ENCODE measurements at regions not wholly inside any gene's neighbourhood (a gene's known extent, or its start where the extent isn't known, plus 50 kb on each side); places are given as distances from the start of the nearest gene placed in this dataset.
A peak's percentile ranks its signal among the peaks of the same experiment; 100 is the strongest.

DNA sequence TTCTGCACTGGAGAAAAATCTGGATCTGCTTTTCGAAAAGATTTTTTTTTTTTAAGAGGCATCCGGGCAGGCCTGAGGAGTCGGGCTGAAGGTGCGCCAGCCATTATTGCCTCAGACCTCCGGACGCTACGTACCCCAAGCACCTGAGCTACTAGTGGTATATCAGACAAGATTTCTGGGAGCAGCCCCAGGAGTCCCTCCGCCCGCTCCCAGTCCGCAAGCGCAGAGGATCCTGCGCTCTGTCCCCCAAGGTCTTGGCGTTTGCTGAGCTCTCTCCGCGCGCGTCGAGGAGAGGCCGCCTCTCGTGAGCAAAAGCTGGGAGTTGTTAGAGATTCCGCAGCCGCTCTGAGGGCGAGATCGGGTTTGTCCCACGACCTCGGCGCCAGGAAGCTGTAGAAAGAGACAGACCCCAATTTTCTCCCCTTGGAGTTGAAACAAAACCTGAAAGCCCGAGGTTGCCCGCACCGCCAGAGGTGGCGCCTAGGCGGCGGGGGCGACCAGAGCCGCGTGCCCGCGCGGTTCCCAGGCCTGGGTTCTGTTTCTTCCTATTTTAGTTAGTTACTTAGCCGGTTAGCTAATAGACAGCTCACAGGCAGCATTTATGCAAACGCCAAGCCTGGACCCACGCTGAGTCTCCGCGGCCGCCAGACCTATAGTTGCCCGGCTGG lies 72.5 kb upstream of the POLG start:
- peaks cover 56% of the 10 kb centered on the region for H3K4me1 Mint-ChIP-seq (ENCODE audit: low read depth)
- no peaks in the 10 kb centered on the region for H3K36me3 Mint-ChIP-seq (ENCODE audit: low read depth)
- H3K27ac Mint-ChIP-seq: no peak overlapping the region
- no peaks in the 10 kb centered on the region for H3K9me3 Mint-ChIP-seq
- no peak overlapping the region for H3K4me3 Mint-ChIP-seq
- peaks cover 91% of the 10 kb centered on the region for H3K27me3 Mint-ChIP-seq (ENCODE audit: low read depth)
- DNase-seq: no peak
- CTCF ChIA-PET: interaction anchor here (1.3 to 1.5 kb wide), 3 partner anchors 10 to 43 kb away, joined by 3 to 9 read pairs (median 4); no protein-coding TSS in a partner anchor
- intact Hi-C loops (cut with micrococcal nuclease): no loop called here

DNA sequence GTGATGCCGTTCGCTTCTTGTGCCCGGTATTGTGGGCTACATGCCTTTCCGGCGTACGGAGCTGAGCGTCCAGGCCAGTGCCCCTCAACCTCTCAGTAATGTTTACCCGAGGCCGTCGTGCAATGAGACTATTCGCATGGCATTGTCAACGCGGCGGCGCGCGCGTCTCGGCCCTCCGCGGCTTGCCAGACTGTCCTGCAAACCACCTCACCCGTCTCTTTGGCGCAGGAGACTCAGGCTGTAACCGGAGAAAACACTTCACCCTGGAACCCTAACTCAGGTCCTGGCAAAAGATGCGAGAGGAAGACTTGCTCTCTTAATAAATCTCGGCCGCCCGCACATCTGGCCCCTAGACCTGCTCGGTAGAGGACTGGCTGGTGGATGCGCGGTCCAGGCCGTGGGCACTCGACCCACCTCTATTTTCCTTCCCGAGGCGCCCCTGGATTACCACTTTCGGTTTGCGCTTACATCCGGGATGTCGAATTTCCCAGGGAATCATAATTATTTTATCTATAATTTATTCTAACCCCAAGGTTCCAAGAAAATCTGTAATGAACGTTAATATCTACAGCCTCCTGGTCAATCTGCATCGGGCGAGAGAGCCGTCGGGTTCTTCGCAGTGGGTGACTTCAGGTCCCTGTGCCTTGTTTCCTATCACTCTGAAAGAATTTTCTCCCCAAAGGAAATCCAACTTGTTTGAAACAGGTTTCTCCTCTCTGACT lies 71.8 kb upstream of the POLG start:
- no peak overlapping the region for H3K4me3 Mint-ChIP-seq

DNA sequence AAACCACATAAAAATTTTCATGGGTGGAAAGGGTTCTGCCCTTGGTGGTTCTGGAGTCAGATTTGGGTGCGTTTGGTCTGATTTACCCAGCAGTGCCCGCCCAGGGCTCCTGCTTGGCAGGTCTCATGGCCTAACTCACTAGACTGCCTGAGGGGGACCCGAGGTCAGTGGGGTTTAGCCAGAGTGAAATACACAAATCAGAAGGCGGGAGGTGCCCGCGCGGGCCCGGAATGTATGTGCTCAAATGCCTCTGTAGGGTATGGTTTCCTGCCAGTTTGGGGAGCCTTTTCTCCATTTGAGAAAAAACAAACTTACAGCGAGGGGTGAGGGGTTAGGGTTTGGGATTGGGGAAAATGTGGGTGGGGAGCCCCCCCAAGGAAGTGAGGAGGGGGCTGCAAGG lies 70.9 kb upstream of the POLG start:
- CTCF ChIA-PET: no interaction called here
- Mint-ChIP-seq H3K27ac (no peak overlapping the region), H3K27me3 (ENCODE audit: low read depth) (peaks cover 91% of the 10 kb centered on the region), H3K9me3 (no peaks in the 10 kb centered on the region), H3K36me3 (ENCODE audit: low read depth) (no peaks in the 10 kb centered on the region), H3K4me3 (no peak overlapping the region), H3K4me1 (ENCODE audit: low read depth) (peaks cover 50% of the 10 kb centered on the region)
- no peak for DNase-seq
- intact Hi-C loops (cut with micrococcal nuclease): no loop called here

More for the DNA sequence above, 71.8 kb upstream of the POLG start:
- peaks cover 91% of the 10 kb centered on the region for H3K27me3 Mint-ChIP-seq (ENCODE audit: low read depth)
- CTCF ChIA-PET: interaction anchor here (1.3 to 1.5 kb wide), 2 partner anchors 10 to 42 kb away, joined by 4 to 9 read pairs; no protein-coding TSS in a partner anchor
- peaks cover 57% of the 10 kb centered on the region for H3K4me1 Mint-ChIP-seq (ENCODE audit: low read depth)
- DNase-seq: no peak
- no peak overlapping the region for H3K27ac Mint-ChIP-seq
- no peaks in the 10 kb centered on the region for H3K36me3 Mint-ChIP-seq (ENCODE audit: low read depth)
- intact Hi-C loops (cut with micrococcal nuclease): no loop called here
- H3K9me3 Mint-ChIP-seq: no peaks in the 10 kb centered on the region

DNA sequence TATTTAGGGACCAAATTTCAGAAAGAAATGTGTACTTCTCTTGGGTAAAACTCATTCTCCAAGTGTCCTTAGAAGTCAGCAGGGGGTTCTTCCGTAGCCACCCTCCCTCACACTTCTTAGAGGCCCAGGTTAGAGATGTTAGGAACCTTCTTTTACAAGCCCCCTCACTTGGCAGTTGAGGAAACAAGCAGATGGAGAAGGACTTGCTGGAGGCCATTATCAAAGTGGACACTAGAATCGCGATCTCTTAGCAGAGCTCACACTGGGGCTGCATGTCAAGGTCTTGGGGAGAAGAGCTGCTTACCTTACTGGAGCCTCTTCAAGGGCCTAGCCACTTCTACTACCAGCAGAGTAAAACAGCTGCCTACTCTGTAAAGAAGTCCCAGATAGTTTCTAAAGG lies 69.4 kb upstream of the POLG start:
- no peaks in the 10 kb centered on the region for H3K36me3 Mint-ChIP-seq (ENCODE audit: low read depth)
- CTCF ChIA-PET: interaction anchor here (1.2 to 2.2 kb wide), 3 partner anchors 11 to 45 kb away, joined by 4 to 10 read pairs (median 6); no protein-coding TSS in a partner anchor

DNA sequence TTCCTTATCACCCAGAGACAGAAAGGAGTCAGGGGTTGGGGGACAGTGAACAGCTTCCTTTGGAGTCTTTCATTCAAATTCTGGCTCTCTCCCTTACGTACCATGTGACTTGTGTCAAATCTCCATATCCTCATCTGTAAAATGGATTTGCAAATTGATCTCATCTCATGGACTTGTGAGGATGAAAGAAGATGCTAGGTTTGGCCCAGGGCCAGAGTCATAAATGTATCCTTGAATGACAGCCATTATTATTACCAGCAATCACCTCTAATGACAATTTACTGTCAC lies 67.8 kb upstream of the POLG start:
- Mint-ChIP-seq H3K4me1 (ENCODE audit: low read depth) (peaks cover 29% of the 10 kb centered on the region), H3K4me3 (no peak overlapping the region), H3K9me3 (no peaks in the 10 kb centered on the region), H3K27me3 (ENCODE audit: low read depth) (peaks cover 79% of the 10 kb centered on the region), H3K36me3 (ENCODE audit: low read depth) (no peaks in the 10 kb centered on the region), H3K27ac (no peak overlapping the region)
- CTCF ChIA-PET: interaction anchor here (1.2 to 3.7 kb wide), 3 partner anchors 12 to 43 kb away, joined by 4 to 21 read pairs (median 10); no protein-coding TSS in a partner anchor
- intact Hi-C loops (cut with micrococcal nuclease): no loop called here
- no peak for DNase-seq

More for the DNA sequence above, 69.4 kb upstream of the POLG start:
- H3K27ac Mint-ChIP-seq: no peak overlapping the region
- peaks cover 44% of the 10 kb centered on the region for H3K4me1 Mint-ChIP-seq (ENCODE audit: low read depth)
- H3K4me3 Mint-ChIP-seq: no peak overlapping the region
- DNase-seq: no peak
- no peaks in the 10 kb centered on the region for H3K9me3 Mint-ChIP-seq
- H3K27me3 Mint-ChIP-seq (ENCODE audit: low read depth): peaks cover 82% of the 10 kb centered on the region
- intact Hi-C loops (cut with micrococcal nuclease): no loop called here

DNA sequence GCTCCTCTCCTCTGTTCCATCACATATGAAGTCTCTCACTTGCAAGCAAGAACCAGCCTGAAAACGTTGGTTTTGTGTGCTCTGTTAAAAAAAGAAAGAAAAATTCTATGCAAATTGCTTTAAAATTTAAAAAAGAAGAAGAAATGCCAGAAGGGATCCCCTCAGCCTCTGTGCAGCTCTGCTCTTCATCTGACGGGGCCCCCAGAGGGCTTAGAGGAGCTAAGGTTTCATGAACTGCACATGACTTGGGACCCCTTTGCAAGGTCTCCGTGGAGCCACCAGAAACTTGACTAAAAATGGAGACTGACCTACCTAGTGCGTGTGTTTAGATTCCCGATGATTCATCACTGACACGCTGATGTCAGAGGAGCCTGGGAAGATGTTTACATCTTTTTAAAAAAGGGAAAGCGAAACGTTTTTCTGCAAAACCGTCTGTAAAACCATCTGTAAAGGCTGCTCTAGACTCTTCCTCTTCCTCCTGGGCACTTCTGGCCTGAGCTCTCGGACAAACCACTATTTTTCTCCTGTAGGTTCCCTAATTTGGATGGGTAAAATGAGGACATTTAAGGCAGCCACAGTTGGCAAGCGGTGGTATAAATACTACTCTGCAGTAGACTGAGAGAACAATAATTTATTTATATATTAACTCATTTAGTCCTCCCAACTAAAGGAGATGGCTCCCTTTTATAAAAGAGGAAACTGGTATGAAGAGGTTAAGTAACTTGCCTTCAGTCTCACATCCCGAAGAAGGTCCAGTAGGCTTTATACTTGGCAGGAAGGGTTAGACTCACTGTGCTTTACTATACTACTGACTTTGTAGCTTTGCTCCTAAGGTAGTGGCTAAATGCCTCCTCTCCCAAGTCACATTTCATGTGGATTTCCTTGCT lies 67.2 kb upstream of the POLG start:
- no peaks in the 10 kb centered on the region for H3K36me3 Mint-ChIP-seq (ENCODE audit: low read depth)
- no peak overlapping the region for H3K4me3 Mint-ChIP-seq
- peaks cover 24% of the 10 kb centered on the region for H3K4me1 Mint-ChIP-seq (ENCODE audit: low read depth)
- no peaks in the 10 kb centered on the region for H3K9me3 Mint-ChIP-seq
- DNase-seq: peak; percentile 22
- intact Hi-C loops (cut with micrococcal nuclease): no loop called here
- peaks cover 79% of the 10 kb centered on the region for H3K27me3 Mint-ChIP-seq (ENCODE audit: low read depth)
- H3K27ac Mint-ChIP-seq: no peak overlapping the region
- CTCF ChIA-PET: interaction anchor here (0.8 to 3.7 kb wide), 7 partner anchors 12 to 43 kb away, joined by 3 to 21 read pairs (median 4); no protein-coding TSS in a partner anchor

DNA sequence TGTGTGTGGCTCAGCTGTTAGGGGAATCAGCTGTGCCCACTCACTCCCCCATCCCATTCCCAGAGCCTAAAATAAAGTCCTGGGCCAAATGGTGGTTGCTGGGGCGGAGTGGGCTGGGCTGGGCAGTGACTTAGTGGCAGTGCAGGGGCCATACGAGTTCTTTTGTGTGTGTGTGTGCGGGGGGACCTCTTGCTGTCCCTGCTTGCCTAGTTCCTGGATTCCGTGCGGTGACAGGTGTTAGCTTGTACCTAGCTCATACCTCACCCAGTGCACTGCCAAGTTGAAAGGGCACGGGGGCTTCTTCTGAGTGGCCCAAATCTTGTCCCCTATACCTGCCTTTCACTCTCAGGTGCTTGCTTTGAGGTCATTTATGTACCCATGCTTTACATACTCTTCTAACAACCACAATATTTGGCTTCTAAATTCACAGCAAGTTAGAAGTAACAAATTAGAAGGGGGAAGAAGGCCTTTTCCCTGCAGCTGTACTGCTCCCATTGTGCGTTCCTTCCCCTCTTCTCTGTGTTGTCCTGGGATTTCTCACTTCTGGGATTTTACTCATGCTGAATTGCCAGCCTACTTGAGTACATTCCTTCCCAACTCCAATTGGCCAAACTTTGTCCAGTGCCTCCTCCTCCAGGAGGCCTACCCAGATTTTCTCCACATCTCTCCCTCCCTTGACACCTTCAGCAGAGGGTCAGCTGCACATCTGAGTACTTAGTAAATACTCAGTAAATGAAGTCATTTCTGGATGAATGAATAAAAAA lies 66.3 kb upstream of the POLG start:
- intact Hi-C loops (cut with micrococcal nuclease): loop anchor here (1.0 kb wide), 1 partner anchor 43 kb away; no protein-coding TSS in a partner anchor
- Mint-ChIP-seq H3K9me3 (no peaks in the 10 kb centered on the region), H3K27me3 (ENCODE audit: low read depth) (peaks cover 74% of the 10 kb centered on the region), H3K36me3 (ENCODE audit: low read depth) (no peaks in the 10 kb centered on the region), H3K27ac (no peak overlapping the region), H3K4me3 (peak overlapping the region; percentile 48), H3K4me1 (ENCODE audit: low read depth) (peaks cover 16% of the 10 kb centered on the region)
- CTCF ChIA-PET: interaction anchor here (0.8 to 3.7 kb wide), 7 partner anchors 11 to 42 kb away, joined by 3 to 21 read pairs (median 4); no protein-coding TSS in a partner anchor
- no peak for DNase-seq

DNA sequence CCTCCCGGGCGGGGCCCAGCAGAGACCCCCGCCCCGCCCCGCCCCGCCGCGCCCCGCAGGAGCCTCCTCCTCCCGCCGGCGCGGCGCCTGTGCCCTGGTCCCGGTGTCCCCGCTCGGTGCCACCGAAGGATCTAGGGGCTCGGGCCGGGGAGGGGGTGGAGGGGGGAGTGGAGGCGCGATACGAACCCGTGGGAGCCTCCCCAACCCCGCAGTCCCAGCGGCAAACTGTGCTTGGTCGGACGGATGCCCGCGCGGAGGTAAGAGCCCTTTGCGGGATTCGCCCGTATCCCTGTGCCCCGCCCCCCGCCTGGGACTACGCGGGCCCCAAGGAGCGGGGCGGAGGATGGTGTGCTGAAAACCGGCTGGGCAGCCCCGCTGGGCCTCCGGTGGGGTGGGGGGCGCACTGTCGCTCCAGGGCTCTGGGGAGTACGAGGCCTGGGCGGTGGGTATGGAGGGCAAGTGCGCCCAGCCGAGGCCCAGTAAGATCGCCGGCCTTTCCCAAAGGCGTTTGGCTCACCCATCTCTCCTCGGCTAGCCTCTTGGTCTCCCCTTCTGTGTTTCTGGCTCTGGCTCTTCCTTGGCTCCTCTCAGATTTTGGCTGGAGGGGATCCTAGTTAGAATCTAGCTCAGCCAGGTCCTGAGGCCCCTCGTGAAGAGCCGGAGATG lies 65.6 kb upstream of the POLG start:
- H3K27me3 Mint-ChIP-seq (ENCODE audit: low read depth): peaks cover 67% of the 10 kb centered on the region
- no peaks in the 10 kb centered on the region for H3K36me3 Mint-ChIP-seq (ENCODE audit: low read depth)
- H3K4me1 Mint-ChIP-seq (ENCODE audit: low read depth): peaks cover 14% of the 10 kb centered on the region
- peak overlapping the region; percentile 48 for H3K4me3 Mint-ChIP-seq
- intact Hi-C loops (cut with micrococcal nuclease): loop anchor here (1.0 kb wide), 1 partner anchor 42 kb away; no protein-coding TSS in a partner anchor
- no peak overlapping the region for H3K27ac Mint-ChIP-seq
- no peaks in the 10 kb centered on the region for H3K9me3 Mint-ChIP-seq
- CTCF ChIA-PET: interaction anchor here (0.7 to 3.7 kb wide), 7 partner anchors 11 to 396 kb away, joined by 3 to 21 read pairs (median 4); no protein-coding TSS in a partner anchor
- no peak for DNase-seq

DNA sequence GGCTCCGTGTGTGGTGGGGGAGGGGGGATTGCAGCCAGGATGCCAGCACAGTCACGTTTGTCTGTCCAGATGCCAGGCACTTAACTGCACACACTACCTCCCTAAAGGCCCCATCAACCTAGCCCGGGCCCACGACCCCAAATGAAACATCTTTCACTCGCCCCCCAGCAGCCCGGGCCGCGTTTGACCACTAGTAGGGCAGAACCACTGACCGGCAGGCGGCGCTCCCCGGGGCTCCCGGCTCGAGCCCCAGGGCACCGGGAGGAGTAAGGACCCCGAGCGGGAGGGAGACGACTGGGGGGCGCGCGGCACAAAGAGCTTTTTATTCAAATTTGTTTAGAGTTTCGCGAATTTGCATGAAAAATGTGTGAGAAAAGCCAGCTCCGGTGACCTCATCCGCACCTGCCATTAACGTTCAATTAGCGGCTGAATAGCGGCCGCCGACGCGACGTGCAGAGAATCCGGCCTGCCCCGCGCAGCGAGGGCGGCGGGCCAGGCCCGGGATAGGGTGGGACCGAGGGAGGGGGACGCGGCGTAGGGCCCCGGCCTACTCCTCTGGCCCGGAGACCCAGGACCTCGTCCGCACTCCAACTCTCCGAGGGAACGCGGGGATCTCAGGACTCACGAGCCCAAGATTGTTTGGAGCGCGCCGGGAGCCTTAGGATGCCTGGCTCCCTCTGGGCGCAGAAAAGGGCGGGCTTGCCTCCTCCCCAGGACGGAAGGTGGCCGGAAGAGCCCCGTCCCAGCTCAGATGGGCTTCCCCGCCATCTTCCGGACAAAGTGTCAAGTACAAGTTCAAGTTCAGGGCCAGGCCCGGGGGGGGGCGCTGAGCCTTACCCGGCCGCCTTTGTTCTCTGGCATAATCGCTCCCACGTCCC lies 64.9 kb upstream of the POLG start:
- H3K27ac Mint-ChIP-seq: no peak overlapping the region
- CTCF ChIA-PET: interaction anchor here (0.7 to 3.7 kb wide), 8 partner anchors 10 to 396 kb away, joined by 3 to 21 read pairs (median 4); no protein-coding TSS in a partner anchor
- H3K4me3 Mint-ChIP-seq: peak overlapping the region; percentile 73
- H3K27me3 Mint-ChIP-seq (ENCODE audit: low read depth): peaks cover 60% of the 10 kb centered on the region
- H3K36me3 Mint-ChIP-seq (ENCODE audit: low read depth): no peaks in the 10 kb centered on the region
- peaks cover 14% of the 10 kb centered on the region for H3K4me1 Mint-ChIP-seq (ENCODE audit: low read depth)
- no peaks in the 10 kb centered on the region for H3K9me3 Mint-ChIP-seq
- peak; percentile 66 for DNase-seq
- intact Hi-C loops (cut with micrococcal nuclease): loop anchor here (1.0 to 2.0 kb wide), 2 partner anchors 21 to 41 kb away; no protein-coding TSS in a partner anchor

DNA sequence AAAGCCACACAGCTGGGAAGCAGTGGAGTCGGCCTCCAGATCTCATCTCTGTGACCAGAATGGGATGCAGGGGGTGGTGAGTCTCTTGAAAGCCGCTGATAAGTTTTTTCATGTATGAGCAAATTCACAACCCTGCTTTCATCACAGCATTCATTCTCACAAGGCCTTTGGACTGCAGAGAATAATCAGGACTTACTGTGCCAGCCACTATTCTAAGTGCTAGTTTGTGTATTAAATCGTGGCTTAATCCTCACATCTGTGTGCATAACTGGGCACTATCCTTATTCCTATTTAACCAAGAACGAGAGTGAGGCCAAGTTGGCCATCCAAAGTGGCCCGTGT lies 64.2 kb upstream of the POLG start:
- DNase-seq: no peak
- Mint-ChIP-seq H3K4me3 (peak overlapping the region; percentile 73), H3K27me3 (ENCODE audit: low read depth) (peaks cover 55% of the 10 kb centered on the region), H3K36me3 (ENCODE audit: low read depth) (no peaks in the 10 kb centered on the region), H3K27ac (no peak overlapping the region), H3K4me1 (ENCODE audit: low read depth) (peaks cover 14% of the 10 kb centered on the region), H3K9me3 (no peaks in the 10 kb centered on the region)
- CTCF ChIA-PET: interaction anchor here (1.0 to 3.7 kb wide), 5 partner anchors 15 to 48 kb away, joined by 3 to 21 read pairs (median 4); no protein-coding TSS in a partner anchor
- intact Hi-C loops (cut with micrococcal nuclease): loop anchor here (2.0 kb wide), 1 partner anchor 20 kb away; no protein-coding TSS in a partner anchor

Measured in activated naive CD4-positive, alpha-beta T cell treated with anti-CD3 and anti-CD28 coated beads for 36 hours (primary cell).